A204.1 (cell line): ENCODE measurements at regions not wholly inside any gene's neighbourhood (a gene's known extent, or its start where the extent isn't known, plus 50 kb on each side); places are given as distances from the start of the nearest gene placed in this dataset.
A peak's percentile ranks its signal among the peaks of the same experiment; 100 is the strongest.
"Not testable (repeated sequence)": the region's sequence is repeated elsewhere in the genome, so short reads cannot be mapped to it uniquely, and the experiment has no call there.

ENCODE experiments used
- FAIRE-seq: peaks from 2 replicates; lab custom pipeline; 2012; peaks lifted over from hg19 to GRCh38; lab: Jason Lieb, UNC

DNA sequence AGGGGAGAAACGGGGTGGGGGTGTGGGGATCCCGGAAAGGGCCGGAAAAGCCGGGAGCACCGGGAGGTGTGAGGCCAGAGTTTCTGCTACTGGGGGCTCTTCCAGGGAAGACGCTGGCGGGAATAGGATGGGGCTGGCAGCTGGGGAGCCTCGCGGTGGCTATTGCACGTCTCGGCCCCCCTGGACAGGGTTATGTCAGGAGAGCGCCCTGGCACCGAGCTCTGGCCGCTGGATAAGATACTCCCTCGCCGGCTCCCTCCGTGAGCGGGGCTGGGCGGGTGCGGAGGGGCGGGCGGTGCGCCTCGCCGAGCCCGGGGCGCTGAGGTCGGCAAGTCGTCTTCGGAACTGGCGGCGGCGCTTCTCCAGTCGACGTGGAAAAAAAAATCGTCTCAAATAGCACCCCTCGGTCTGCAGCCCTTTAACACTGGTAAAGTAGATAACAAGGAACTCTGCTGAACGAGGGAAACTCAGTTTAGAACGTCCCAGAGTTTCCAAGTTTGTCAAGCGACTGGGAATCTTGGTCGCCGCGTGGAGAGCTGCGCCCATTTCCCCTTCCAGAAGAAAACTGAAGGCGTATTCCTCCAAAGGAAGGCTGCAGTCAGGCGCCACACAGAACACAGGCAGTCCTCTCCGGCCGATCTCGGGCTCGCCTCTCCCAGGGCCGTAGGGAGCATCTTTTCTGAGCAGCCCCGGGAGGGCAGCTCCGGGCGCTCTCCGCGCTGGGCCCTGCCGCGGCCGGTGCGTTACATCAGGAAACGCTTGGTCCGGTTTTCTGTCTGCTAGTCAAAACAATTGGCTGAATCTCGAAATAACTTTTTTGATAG, 115.1 kb downstream of the KCNRG start:
- FAIRE-seq: no peak

DNA sequence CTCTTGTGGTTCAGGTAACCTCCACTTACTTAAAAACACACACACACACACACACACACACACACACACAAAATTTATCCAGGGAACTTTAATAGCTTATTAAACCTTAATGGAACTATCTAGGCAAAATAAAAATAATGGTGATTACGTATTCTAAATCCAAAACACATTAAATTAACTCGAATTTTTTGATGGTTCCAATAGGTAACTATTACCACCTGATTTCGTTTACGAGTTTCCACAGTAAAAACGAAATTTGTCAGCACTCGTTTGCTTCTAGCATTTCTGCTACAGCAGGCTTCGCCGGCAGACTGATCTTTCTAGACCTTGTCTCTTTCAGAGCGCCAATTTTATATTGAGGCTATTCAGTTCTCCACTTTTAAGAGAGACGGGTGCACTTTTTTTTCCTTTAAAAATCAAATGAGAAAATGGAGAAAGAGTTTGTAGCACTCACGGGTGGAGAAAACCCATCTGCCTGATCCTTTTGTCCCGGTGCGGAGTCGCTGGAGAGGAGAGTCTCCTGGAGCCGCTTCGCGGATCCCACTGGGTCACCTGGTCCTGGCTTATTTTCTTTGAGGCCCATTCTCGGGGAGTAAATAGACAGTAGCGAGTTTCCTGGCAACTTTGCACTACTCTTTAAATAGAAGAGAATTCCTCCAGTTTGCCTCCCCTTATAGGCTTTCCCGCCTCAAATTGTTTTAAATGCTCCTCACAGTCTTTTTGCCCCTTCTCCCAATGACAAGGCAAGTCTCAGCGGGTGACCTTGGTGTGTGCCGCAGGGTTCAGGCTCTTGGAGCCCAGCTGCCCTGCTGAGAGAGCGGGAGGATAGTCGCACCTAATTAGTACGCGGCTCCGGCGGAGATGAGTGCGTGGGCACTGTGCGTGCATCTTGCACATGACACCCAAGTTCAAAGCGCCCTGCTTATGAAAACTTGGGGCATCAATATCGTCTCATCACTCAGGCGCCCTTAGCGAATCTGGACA, 117.0 kb downstream of the KCNRG start:
- FAIRE-seq: no peak

DNA sequence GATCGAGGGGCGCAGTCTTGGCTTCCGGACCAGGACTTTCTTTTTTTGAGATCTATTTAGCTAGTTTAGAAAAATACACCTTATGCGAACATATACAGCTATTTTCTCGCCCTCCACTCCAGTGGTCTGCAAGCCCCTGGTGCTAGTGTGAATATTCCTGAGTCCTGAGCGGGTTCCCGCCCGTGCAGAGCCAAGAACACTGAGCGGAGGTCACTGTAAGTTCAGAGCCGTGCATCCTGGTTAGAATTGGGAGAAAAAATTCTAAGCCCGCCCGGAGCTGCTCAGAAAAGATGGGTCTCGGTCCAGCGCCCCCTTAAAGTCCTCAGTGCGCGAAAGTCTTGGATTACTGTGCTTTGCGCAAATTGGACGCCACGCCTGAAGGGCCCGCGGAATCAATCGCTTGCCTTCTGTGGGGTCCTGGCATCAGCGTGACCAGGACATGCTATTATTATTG, 117.7 kb downstream of the KCNRG start:
- FAIRE-seq: no peak

GRCh38 chr13:50133358-50133953, 118.2 kb downstream of the KCNRG start:
- no peak for FAIRE-seq

DNA sequence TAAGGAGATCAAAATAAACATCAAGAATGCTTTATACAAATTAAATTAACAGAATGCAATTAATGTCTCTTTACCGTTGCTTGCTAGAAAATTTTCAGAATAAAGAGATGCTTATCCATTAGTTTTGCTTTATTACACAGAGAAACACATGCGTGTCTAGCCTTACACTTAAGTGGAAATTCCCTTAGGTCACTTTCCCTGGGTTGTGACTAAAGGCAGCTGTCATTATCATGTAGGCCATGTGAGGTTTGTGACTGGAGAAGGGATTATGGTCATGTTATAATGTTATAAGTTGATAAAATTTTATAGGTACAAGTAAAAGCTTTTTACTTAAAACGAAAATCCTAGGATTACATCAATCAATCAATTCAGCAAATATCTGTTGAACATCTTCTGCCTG, 121.0 kb downstream of the KCNRG start:
- FAIRE-seq: no peak

DNA sequence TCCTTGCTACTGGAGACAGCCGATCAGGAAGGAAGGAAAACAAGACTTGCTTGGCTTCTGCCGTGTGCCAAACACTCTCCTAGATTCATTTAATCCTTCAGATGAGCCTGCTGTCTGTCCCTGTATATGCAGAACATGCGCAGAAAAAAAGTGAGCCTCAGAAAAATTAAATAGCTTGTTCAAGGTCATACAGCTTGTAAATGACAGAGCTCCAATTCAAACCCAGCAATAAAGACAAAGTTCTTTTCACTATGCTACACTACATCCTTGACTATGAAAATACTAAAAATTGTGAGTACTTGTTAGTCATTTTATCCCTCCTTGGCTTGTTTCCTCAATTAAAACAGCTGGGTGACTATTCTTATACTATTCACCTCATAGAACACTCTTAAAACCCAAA, 121.4 kb downstream of the KCNRG start:
- no peak for FAIRE-seq

- not testable (repeated sequence) for FAIRE-seq
These were observed 124.2 kb downstream of the KCNRG start for GRCh38 chr13:50139435-50139934.

GRCh38 chr13:50140153-50140552, 124.9 kb downstream of the KCNRG start:
- FAIRE-seq: no peak

- no peak for FAIRE-seq
These were observed 125.5 kb downstream of the KCNRG start for GRCh38 chr13:50140581-50141374.

- FAIRE-seq: no peak
These were observed 126.2 kb downstream of the KCNRG start for GRCh38 chr13:50141375-50141975.

GRCh38 chr13:50144246-50145160, 129.3 kb downstream of the KCNRG start:
- FAIRE-seq: no peak

GRCh38 chr13:50149214-50149613, 134.0 kb downstream of the KCNRG start:
- no peak for FAIRE-seq

DNA sequence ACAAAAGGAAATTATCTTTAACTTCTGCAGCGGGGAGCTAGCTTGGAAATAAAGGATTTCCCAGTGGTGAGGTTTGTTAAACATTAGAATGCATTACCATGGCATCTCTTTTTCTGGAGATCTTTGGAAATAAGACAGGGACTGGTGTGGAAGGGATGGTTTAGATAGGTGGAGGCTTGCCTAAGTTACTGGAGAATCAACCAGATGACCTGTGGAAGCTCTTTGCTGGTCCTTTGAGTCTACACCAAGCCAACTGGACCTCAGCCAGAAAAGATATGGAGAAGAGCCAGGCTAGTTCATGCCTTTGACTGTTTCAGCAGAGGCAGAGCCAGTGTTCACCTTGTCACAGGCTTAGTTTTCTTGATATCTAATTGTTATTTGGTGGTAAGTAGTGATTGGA, 134.7 kb downstream of the KCNRG start:
- FAIRE-seq: no peak

DNA sequence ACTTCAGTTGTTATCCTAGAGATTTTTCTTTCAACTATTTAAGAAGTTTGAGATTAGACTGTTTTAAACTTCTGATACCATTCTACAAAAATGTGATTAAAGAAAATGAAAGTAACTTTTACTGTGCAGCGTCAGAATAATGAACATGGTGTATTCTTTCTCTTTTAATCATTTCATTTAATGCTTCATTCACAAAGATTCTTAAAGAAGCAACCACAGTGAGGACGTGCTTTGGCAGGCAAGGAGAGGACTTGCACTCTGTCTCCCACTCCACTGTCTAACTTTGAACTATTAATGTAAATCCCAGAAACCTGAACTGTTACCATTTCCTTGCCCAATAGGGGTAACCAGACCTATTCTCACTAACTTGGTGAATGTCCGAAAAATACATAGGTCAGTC, 137.0 kb downstream of the KCNRG start:
- peak; percentile 82 for FAIRE-seq

DNA sequence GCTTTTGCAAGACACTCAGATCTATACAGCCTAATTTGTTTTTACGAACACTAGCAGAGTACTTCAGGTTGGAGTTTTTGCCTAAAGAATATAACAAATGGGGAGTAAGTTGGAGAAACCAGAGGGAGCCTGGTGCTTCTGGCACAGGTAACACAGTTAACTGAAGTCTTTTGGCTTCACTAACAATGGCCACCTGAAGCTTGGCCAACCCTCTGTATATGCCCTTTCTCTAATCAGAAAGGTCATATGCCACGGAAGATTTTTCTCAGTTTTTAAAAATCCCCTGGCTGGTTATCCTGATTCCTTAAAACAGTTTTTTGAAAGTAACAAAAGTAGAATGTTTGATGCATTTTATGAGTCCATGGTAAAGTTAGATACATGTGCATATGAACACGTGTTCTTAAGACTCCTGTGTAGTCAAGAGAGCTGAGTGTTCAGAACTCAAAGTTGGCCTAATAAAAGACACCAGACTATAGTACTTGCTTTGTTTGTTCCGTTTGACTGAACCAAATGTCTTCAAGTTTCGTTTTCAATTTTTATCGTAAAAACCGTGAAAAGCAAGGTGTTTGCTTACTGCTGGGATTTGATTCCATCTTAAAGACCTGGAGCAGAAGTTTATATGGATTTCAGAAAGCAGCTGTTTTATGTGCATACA, 137.5 kb downstream of the KCNRG start:
- FAIRE-seq: no peak

DNA sequence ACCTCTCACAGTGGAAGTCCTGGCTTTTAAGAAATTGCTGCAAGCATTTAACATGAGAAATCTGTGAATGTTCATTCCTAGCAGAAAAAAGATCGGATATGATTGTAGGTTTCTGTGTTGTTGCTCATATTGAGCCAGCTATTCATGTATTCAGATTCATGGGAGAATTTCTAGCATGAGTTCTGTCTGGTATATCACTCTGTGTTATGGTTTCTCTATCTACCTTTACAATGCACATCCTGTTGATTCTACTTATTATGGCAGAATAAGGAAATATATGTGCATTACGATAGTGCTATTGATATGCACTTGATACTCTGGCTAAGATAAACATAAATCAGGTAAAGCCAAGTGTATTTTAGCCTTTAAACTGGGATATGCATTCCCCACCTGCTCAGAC, 138.2 kb downstream of the KCNRG start:
- FAIRE-seq: no peak

- FAIRE-seq: no peak
These were observed 138.6 kb downstream of the KCNRG start for GRCh38 chr13:50153876-50154275.

DNA sequence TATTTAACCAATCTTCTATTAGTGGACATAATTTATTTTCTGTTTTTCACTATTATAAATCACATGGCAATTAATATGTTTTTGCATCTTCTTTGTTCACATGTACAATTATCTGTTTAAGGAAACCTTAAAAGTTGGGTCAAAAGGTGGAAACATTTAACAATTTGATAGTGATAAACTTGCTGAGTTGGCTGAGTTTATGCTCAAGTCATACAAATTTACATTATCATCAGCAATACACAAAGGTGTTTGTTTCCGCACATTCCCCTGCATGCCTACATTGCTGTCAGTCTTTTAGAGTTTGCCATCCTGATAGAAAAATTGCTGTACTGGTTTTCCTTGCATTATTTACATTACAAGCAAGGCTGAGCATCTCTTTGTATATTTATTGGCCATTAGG, 139.5 kb downstream of the KCNRG start:
- FAIRE-seq: no peak

DNA sequence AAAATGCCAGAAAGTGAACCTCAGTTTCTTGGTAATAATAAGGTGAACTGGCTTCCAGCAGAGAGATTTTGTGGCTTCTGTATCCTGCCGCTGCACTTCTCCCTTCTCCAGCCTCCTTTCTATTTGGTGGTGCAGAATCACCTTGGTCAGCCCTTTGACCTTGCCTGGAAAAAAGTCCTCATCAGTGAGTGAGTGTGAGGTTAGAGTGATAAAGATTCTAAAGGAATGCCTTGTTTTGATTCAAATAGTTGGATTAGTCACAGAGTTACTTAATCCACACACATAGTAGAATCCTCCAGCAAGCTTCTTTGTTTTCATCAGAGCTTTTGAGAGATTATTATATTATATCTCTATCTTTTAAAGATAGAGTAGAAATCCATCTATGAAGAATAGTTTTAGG, 140.9 kb downstream of the KCNRG start:
- FAIRE-seq: no peak
